Motor neuron (in vitro differentiated cells): ENCODE measurements at regions not wholly inside any gene's neighbourhood (a gene's known extent, or its start where the extent isn't known, plus 50 kb on each side); places are given as distances from the start of the nearest gene placed in this dataset.

Experiments used
- ATAC-seq, 8 experiments: fragments of 200-7000 bp; cut with Tn5 transposase; replicated peaks in 6 of 8; 2 replicates each; pipeline ENCODE4 v1.8.0; 2021; ENCODE audit warnings: mild to moderate bottlenecking in 8 of 8, moderate library complexity in 8 of 8
- H3K27ac ChIP-seq, 2 donors: fragments of 250-450 bp; sonication (Bioruptor Pico); 2 replicates each; pipeline ENCODE4 v1.9.0; 2021; ENCODE audit warnings: antibody characterized with exemption in 2 of 2, mild to moderate bottlenecking in 2 of 2, moderate library complexity in 1 of 2
- H3K4me1 ChIP-seq, 2 donors: fragments of 250-450 bp; sonication (Bioruptor Pico); replicated peaks in 1 of 2; 2 replicates each; pipeline ENCODE4 v1.6.1; 2021; ENCODE audit warnings: antibody characterized with exemption in 2 of 2, mild to moderate bottlenecking in 2 of 2, moderate library complexity in 1 of 2
- H3K4me3 ChIP-seq, 5 donors: fragments of 250-450 bp; sonication (Bioruptor Pico); 2 replicates each; pipeline ENCODE4 v1.9.0; 2021; ENCODE audit warnings: antibody characterized with exemption in 5 of 5, mild to moderate bottlenecking in 5 of 5, moderate library complexity in 4 of 5
- WGBS, 10 experiments: fragments of 450-650 bp; shearing (Covaris generic); methylation state at CpG; one replicate each; pipeline ENCODE4 v1.0.0; 2022; 5-methylcytosine and 5-hydroxymethylcytosine counted together
- in situ Hi-C, 9 experiments: fragments of 400-800 bp; cut with MboI; loops; one replicate each; pipeline ENCODE4 v1.15.0; 2021; ENCODE audit warnings: low sequenced_read_pairs in 9 of 9, low pct_unique_long_range_greater_than_20kb in 2 of 9; ENCODE audit not compliant: unreplicated experiment in 9 of 9

DNA sequence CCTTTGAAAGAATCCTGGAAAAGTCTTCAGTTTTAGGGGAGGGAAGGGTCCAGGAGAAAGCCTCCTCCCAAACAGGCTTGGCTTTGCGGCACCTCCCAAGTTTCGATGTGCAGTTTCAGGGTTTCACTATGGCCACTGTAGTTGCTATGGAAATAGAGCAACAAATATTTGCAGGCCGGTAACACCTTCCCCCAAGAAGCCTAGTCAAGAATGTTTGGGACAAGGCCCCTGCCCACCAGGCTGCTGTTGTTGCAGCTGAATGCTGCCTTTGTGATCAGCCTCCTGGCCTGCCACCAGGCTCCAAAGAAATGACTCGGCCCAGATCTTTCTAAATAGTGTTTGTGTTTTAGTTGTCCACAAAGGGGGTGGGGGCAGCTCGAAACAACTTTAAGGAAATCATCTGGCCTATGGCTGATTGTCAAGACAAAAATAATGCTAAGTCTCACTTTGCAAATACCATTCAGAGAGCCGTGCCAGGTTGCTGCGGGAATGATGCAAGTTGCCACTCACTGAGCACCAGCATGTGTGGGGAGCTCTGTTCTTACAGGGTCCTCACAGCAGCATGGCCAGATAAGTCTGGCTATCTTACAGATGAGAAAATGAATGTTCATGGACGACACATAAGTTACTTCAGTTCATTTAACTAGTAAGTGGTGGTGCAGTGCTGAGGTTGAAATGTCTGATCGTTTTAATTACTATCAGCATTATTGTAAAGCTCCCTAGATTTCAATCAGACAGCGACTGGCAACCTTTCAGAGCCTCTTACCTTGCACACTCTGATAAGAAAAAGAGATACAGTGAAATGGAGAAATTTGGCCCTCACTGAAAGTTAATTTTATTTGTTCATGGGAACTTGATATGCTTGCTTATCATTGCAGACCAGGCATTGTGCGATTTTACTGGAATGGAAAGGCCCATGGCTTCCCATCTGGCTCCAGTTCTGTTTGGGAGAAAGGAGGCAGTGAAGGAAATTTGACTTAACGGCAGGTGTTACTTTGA, 91.2 kb upstream of the JUN start:
- peak; percentile 71 to 99 (median 82) for ATAC-seq
- peaks cover 13 to 15% of the 10 kb centered on the region in 2 donors for H3K4me1 ChIP-seq
- WGBS, 10 experiments: 0 to 72% (median 49%) methylated on average over 1 to 12 of the region's 12 CpGs
- H3K4me3 ChIP-seq: no peak overlapping the region
- in situ Hi-C loops: no loop called here
- H3K27ac ChIP-seq: no peak overlapping the region

GRCh38 chr1:58879464-58879863, 95.6 kb upstream of the JUN start:
- in situ Hi-C loops: no loop called here
- H3K4me3 ChIP-seq: no peak overlapping the region
- H3K27ac ChIP-seq: no peak overlapping the region
- H3K4me1 ChIP-seq: peaks cover 11 to 15% of the 10 kb centered on the region in 2 donors
- no peak for ATAC-seq
- 10 to 100% (median 80%) methylated on average over 1 to 2 of the region's 2 CpGs for WGBS, 10 experiments

DNA sequence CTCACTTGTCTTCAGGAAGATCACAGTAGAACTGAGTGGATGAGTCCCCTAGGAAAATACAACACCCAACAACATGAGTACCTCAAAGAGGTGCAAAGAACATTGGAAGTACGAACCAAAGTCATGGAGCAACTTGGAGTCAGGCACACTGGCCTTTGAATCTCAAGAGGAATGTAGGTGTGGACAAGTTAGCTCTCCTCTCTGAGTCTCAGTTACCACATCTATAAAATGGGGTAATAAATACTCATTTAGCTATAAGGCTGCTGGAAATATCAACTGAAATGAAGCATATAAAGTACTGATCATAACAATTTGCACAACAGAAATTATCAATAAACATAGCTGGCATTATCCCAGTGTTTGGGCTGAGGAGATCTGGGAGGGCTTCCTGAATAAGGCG, 96.7 kb upstream of the JUN start:
- in situ Hi-C loops: no loop called here
- peaks cover 0 to 4% of the 10 kb centered on the region in 2 donors for H3K4me1 ChIP-seq
- no peak overlapping the region for H3K27ac ChIP-seq
- ATAC-seq: no peak
- WGBS, 10 experiments: 83 to 100% (median 92%) methylated on average over 1 to 2 of the region's 2 CpGs; no CpG with 5 or more reads in 2 of the 10 experiments
- no peak overlapping the region for H3K4me3 ChIP-seq

DNA sequence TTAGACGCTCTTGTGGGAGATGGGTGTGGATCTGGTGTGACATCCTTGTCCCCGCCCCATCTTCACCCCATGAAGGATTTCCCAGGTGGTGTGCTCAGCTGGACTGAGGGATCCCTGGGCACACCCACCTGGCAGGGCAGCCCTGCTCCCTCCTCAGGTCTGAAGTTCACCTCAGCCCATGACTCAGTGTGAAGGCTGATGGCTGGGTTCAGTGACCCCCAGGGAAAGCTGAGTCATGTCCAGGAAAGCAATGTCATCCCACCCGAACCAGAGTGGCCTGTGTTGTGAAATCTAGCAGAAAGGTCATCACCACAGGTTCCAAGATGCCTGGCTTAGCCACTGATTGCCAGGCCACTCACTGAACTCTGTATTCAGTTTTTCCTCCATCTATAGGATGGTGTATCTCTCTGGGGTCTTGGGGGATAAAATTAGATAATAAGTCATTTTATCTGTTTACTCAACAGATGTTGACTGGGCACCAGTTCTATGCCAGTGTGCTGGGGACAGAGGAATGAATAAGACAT, 97.7 kb upstream of the JUN start:
- peak in 1 of 8 experiments; percentile 56 for ATAC-seq
- 17 to 94% (median 63%) methylated on average over 1 to 2 of the region's 3 CpGs; no CpG with 5 or more reads in 5 of the 10 experiments for WGBS, 10 experiments
- no peak overlapping the region for H3K27ac ChIP-seq
- peaks cover 0 to 3% of the 10 kb centered on the region in 2 donors for H3K4me1 ChIP-seq
- in situ Hi-C loops: no loop called here
- H3K4me3 ChIP-seq: no peak overlapping the region

GRCh38 chr1:58882322-58882948, 98.6 kb upstream of the JUN start:
- no peak overlapping the region for H3K4me3 ChIP-seq
- H3K27ac ChIP-seq: no peak overlapping the region
- WGBS, 10 experiments: 46 to 100% (median 69%) methylated on average over 1 to 12 of the region's 12 CpGs; no CpG with 5 or more reads in 1 of the 10 experiments
- H3K4me1 ChIP-seq: peaks cover 0 to 3% of the 10 kb centered on the region in 2 donors
- peak in 3 of 8 experiments; percentile 45 to 59 (median 48) for ATAC-seq
- in situ Hi-C loops: no loop called here

DNA sequence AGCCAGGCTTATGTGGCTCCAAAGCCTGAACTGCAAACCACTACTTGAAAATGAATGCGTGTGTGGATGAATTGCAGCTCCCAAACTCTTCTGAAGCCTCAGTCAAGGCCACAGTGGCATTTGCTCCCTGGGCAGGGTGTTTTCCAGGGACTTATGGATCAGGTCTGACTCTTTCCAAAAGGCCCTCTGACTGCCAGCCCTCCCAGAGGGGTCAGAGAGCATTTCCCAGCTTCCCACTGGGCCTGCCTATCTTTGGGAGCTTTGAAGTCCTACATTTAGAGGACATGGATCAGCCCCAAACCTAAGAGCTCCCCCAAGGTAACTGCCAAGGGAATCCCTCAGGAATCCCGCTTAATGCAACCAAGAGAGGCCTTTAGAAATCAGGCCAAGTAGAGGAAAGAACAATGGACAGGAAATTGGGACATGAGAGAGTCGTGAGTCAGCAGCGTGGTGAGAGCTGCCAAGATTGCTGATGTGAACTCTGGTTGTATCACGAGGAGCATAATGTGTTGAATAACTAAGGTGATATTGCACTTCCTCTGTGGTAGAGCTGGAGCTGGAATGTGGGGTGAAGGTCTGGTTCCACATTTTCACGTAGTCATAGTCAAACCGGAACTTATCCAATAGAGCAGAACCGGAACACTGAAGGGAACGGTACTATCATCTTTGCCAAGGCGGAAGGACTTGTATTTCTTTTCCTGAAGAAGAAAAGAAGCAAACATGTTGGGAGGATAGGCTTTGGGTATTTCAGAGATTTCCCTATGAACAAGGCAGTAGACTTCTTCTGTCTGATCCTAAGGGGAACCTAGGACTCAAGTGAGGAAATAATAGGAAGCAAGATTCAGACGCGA, 99.4 kb upstream of the JUN start:
- Histone ChIP-seq H3K4me3 (no peak overlapping the region), H3K27ac (no peak overlapping the region), H3K4me1 (peaks cover 0 to 3% of the 10 kb centered on the region in 2 donors)
- in situ Hi-C loops: no loop called here
- 30 to 94% (median 86%) methylated on average over 2 to 12 of the region's 12 CpGs for WGBS, 10 experiments
- peak in 2 of 8 experiments; percentile 68 to 85 for ATAC-seq

GRCh38 chr1:58883888-58884482, 100.1 kb upstream of the JUN start:
- no peak overlapping the region for H3K27ac ChIP-seq
- peaks cover 0 to 3% of the 10 kb centered on the region in 2 donors for H3K4me1 ChIP-seq
- 60 to 100% (median 91%) methylated on average over 1 to 4 of the region's 4 CpGs; no CpG with 5 or more reads in 2 of the 10 experiments for WGBS, 10 experiments
- ATAC-seq: no peak
- in situ Hi-C loops: no loop called here
- no peak overlapping the region for H3K4me3 ChIP-seq

- Histone ChIP-seq H3K4me1 (peaks cover 0 to 3% of the 10 kb centered on the region in 2 donors), H3K4me3 (no peak overlapping the region), H3K27ac (no peak overlapping the region)
- in situ Hi-C loops: no loop called here
- ATAC-seq: peak in 1 of 8 experiments; percentile 21
- WGBS, 10 experiments: 40 to 89% (median 83%) methylated on average over 1 to 7 of the region's 8 CpGs; no CpG with 5 or more reads in 1 of the 10 experiments
Observed at GRCh38 chr1:58884706-58885661, 101.1 kb upstream of the JUN start.

- no peak for ATAC-seq
- in situ Hi-C loops: no loop called here
- Histone ChIP-seq H3K4me1 (peaks cover 0 to 3% of the 10 kb centered on the region in 2 donors), H3K27ac (no peak overlapping the region), H3K4me3 (no peak overlapping the region)
- WGBS, 10 experiments: 0 to 87% (median 58%) methylated on average over 1 to 5 of the region's 5 CpGs; no CpG with 5 or more reads in 3 of the 10 experiments
Observed at GRCh38 chr1:58885998-58886397, 102.2 kb upstream of the JUN start.

DNA sequence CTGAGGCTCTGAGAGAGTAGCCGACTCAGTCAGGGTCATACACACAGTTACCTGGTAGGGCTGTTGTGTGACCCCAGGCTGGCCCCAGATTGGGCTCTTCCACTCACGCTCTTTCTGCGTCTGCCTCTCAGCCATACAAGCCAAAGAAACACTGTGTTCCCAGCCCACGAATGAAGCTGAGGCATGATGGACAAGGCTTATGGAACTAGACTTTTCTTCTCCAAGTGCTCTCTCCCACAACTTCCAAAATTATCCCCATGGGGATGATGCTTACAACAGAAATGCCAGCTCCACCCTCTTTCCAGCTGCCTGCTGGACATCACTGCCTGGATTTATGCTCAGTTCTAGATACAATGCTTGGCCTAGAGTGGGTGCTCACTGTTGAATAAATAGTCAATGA, 102.8 kb upstream of the JUN start:
- Histone ChIP-seq H3K4me1 (peaks cover 0 to 3% of the 10 kb centered on the region in 2 donors), H3K4me3 (no peak overlapping the region), H3K27ac (no peak overlapping the region)
- ATAC-seq: peak in 2 of 8 experiments; percentile 35 to 40
- WGBS, 10 experiments: 20 to 100% (median 88%) methylated on average over 1 to 4 of the region's 4 CpGs; no CpG with 5 or more reads in 1 of the 10 experiments
- in situ Hi-C loops: no loop called here

DNA sequence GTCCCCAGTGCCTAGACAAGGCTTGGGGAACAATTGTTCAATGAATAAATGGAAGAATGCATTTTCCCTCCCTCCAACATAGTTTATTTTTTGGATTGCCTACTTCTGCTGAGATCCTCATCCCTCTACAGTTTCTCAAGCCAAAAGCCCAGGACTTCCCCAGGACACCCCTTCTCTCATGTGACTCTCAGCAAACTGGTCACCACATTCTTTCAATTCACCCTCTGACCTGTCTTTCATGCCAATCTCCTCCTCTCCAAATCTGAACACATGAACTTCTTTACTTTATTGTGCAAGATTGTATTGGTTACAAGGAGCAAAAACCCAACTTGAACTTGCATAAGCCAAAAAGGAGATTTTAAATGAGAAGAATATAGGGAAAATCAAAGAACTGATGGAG, 103.2 kb upstream of the JUN start:
- no peak for ATAC-seq
- H3K27ac ChIP-seq: no peak overlapping the region
- in situ Hi-C loops: no loop called here
- peaks cover 0 to 3% of the 10 kb centered on the region in 2 donors for H3K4me1 ChIP-seq
- H3K4me3 ChIP-seq: no peak overlapping the region
